Activated CD4-positive, alpha-beta T cell treated with anti-CD3 and anti-CD28 coated beads, Interleukin-2, Interleukin-4, amounts not matched to agents 100 ng/mL and 50 ng/mL, durations not matched to agents 16 hours and 8 hours (primary cell): ENCODE measurements at regions not wholly inside any gene's neighbourhood (a gene's known extent, or its start where the extent isn't known, plus 50 kb on each side); places are given as distances from the start of the nearest gene placed in this dataset.
"Not testable (repeated sequence)": the region's sequence is repeated elsewhere in the genome, so short reads cannot be mapped to it uniquely, and the experiment has no call there.

Experiments used
- DNase-seq: peaks from one replicate; pipeline ENCODE4 v3.0.0-alpha.2; 2020; ENCODE audit warnings: low spot score

DNA sequence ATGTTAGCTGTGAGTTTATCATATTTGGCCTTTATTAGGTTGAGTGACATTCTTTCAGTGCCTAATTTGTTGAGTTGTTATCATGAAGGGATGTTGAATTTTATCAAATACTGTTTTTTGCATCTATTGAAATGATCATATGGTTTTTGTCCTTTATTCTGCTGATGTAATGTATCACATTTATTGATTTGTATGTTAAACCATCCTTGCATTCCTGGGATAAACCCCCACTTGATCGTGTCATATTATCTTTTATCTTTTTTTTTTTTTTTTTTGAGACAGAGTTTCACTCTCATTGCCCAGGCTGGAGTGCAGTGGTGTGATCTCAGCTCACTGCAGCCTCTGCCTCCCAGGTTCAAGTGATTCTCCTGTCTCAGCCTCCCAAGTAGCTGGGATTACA, 51.9 kb upstream of the MFGE8 start:
- DNase-seq = not testable (repeated sequence)

DNA sequence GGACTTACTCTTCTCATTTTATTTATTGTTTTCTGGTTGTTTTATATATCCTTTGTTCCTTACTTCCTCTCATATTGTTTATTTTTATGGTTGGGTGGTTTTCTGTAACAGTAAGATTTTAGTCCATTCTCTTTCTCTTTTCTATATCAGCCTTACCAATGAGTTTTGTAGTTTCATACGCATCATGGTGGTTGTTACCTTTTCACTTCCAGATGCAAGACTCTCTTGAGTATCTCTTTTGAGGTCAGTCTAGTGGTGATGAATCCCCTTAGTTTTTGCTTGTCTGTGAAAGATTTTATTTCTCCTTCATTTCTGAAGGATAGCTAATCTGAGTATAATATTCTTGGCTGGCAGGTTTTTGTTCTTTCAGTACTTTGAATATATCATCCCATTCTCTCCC, 57.1 kb upstream of the MFGE8 start:
- DNase-seq = no peak

DNA sequence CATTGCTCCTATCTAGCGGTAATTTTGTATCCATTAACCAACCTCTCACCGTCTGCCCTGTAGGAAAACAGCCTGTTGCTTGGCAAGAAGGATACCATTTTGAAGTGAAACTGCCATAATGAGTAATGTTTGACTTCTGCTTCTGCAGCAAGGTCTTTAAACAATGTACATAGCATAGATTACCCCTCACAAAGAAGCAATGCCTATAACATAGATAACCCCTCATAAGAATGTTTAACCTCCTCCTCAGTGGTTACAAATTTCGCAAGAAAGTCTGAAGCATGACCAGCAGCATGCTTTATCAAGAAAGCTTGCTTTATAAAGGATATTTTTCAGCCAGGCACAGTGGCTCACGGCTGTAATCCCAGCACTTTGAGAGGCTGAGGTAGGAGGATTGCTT, 61.2 kb upstream of the MFGE8 start:
- no peak for DNase-seq

DNA sequence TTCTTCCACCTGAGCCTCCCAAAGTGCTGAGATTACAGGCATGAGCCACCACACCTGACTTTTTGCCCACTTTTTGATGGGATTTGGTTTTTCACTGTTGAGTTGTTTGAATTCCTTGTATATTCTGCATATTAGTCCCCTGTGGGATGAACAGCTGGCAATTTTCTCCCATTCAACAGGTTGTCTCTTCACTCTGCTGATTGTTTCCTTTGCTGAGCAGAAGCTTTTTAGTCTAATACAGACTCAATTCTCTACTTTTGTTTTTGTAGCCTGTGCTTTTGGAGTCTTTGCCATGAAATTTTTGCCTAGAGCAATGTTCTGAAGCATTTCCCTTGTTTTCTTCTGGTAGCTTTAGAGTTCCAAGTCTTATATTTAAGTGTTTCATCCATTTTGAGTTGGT, 62.7 kb upstream of the MFGE8 start:
- no peak for DNase-seq

DNA sequence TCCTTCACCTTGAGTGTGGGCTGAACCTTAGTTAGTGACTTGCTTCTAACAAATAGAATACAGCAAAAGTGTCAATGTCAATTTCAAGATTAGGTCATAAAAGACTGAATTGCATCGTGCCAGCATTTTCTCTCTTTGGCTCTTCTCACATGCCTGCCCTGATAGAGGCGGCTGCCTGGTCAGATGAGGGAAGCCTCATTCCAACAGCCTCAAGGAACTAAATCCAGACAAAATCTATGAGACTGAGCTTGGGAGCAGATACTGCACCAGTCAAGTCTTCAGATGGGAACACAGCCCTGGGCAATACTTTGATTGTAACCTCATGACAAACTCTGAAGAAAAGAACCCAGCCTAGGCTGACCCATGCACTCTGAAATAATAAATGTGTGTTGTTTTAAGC, 63.5 kb upstream of the MFGE8 start:
- DNase-seq = no peak

DNA sequence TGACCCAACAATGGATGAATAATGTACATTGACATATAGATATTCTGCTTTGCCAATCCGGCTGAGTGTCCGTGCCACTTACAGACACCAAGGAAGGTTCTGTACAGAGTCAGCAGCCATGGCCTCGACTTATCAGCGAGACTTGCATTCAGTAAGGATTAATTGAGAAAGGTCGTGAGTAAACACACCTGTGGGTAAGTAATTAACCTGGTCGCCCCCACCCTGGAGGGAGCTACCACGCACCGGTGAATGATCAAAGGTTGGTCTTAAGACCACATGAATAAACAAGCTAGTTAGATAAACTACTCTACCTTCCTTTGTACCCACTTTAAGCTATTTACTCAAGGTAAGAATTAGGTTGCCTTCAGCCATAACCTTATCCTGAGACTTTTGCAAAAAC, 66.5 kb upstream of the MFGE8 start:
- no peak for DNase-seq

DNA sequence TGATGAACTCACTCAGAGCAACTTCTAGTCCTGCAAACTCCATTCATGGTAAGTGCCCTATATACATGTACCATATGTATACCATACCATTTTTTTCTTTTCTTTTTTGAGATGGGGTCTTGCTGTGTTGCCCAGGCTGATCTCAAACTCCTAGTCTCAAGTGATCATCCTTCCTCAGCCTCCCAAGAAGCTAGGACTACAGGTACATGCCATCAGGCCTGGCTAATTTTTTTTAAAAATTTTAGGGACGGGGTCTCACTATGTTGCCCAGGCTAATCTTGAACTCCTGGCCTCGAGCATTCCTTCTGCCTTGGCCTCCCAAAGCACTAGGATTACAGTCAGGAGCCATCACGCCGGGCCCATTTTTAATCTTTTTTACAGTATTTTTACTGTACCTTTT, 67.3 kb upstream of the MFGE8 start:
- DNase-seq = no peak

DNA sequence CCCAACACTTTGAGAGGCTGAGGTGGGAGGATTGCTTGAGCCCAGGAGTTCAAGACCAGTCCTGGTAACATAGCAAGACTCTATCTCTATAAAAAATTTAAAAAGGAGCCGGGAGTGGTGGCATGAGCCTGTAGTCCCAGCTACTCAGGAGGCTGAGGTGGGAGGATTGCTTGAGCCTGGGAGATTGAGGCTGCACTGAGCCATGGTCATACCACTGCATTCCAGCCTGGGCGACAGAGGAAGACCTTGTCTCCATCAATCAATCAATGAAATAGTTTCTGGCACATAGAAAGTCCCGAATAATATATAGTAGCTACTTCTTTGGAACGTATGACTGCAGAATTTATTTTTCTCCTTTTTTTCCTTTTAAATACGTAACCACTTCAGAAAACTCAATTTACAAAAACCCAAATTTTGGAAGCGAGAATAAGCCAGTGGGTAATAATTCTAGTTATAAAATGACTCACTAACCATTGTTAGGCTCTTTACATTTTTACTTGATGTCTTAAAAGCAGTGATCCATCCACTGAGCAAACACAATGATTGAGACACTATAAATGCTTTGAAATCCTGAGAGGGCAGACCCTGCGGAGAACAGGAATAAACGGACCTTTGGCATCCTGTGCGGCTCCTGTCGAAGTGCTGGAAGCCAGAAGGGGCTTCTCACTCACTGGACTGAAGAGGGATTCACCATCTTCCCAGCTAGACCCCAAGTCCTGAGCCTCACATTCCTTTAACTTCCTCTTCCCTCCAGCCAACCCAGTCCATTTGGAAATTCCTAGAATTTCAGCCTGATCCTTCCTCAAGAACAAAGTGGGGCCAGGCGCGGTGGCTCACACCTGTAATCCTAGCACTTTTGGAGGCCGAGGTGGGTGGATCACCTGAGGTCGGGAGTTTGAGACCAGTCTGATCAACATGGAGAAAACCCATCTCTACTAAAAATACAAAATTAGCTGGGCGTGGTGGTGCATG, 68.4 kb upstream of the MFGE8 start:
- no peak for DNase-seq

DNA sequence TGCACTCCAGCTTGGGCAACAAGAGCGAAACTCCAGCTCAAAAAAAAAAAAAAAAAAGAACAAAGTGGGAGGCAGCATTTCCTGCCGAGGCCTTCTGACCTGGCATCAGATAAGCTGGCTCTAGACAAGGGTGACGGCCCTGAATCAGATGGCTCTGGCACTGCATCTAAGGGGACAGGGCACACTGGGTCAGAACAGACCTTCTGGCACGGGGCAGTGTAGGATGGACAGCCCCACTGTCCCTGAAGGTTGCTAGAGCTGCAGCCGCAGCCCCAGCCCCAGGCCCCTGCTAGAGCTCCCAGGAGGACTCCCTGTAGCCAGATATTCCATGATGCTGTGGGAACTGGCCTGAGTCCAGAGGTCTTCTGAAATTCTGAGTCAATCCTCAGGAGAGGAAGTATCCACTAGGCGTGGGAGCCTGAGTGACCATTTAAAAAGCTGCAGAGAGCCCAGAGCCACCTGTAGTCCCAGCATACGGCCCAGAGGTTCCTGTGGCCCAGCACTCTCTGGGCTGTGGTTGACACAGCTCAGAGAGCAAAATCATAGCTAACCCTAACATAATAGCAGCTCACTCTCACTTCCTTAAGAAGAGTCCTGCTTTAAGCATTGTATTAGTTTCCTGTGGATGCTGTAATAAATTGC, 69.2 kb upstream of the MFGE8 start:
- no peak for DNase-seq

DNA sequence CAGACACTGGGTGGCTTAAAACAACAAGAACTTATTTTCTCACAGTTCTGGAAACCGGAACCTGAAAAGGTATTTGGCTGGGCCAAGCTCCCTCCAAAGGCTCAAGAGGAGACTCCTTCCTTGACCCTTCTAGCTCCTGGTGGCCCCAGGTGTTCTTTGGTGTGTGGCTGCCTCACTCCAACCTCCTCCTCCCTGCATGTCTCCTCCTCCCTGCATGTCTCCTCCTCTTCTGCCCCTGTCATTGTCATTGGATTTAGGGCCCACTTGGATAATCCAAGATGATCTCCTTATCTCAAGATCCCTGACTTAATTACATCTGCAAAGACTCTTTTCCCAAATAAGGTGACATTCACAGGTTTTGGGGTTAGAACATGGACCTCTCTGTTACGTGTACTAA, 69.8 kb upstream of the MFGE8 start:
- DNase-seq = no peak

DNA sequence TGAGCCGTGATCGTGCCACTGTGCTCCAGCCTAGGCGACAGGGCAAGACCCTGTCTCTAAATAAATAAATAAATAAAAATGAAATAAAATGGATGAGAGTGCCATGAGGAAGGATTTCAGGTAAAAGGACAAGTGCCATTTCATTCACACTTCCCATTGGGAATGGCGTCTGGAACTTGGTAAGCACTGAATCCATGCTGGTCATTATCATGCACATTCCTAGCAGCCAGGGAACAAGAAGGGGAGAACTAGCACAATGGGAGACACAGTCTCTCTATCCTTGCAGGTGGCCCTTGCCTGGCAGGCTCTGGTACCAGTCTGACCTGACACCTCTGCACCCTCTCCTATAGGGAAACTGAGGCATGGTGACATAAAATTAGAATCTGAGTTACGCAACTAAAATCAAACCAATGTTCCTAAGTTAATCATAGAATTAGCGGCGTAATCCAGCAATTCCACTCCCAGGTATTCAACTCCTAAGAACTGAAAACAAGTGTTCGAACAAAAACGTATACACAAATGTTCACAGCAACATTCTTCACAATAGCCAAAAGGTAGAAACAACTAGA, 70.8 kb upstream of the MFGE8 start:
- DNase-seq = no peak

DNA sequence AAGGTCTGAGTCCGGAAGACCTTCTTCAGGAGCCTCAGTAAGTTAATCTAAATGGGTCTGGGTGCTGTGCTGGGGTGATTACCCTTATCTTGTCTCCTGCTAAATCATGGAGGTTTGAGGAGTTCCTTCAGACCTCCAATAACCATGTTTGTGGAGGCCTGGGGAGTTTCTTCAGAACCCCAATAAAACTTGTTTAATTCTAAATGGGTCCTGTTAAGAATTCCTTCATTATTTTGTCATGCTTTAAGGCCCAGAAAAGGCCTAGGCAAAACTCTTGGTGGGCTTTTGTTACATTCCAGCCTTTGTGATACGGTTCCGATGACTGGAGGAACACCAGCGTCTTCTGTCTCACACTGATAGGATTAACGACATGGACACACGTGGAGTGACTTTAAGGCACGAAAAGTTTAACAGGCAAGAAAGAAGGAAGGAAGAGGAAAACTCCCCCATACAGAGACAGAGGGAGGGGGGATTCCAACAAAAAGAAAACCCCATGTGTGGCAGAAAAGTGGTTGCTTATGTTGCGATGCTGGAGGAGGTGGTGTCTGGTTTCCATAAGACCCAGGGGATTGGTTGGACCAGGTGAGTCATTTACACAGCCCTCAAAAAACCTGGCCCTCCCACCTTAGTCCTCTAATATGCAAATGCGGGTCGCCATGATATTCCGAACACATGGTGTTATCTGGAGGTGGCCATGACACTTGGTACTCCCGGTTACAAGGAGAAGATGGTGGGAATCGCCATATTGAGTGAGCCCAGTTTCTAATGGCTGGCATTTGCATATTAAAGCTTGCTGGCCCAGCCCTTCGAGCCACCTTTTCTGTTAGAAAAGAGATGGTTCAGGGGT, 72.6 kb upstream of the MFGE8 start:
- DNase-seq = no peak

DNA sequence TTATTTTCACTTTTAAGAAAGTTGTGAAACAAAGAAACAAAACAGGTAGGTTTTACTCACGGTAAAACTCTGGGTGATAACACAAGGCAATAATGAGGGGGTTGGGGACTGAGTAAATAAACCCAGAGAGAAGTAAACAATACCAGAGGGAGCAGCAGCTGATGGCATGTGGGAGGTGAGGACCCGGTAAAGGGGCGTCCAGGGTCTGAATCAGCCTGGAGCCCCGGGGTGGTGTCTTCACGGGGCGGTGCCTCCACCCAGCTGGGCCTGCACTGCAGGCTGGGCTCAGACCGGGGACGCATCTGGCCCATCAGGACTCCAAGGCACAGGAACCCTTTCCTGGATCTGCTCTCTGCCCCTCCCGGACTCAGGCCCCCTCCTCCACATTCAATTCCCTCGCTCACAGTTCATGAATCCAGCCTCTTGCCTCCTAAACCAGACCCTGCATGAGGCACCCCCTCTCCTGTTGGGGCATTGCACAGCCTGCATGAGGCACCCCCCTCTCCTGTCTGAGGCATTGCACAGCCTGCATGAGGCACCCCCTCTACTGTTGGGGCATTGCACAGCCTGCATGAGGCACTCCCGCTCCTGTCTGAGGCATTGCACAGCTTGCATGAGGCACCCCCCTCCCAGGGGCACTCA, 73.9 kb upstream of the MFGE8 start:
- no peak for DNase-seq

DNA sequence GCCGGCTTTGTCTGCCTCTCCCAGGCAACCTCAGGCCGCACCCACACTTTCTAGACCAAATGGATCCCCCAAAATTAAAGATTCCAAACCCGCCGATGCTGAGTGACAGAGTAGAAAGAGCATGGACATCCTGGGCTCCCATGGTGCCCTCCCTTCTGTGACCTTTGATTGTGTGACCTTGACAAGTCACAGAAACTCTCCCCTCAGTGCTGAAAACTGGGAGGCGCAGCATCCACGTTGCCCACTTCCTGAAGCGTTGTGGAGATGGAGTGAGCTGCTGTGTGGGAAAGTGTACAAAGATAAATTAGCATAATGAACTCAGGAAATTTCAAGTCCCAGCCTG, 74.4 kb upstream of the MFGE8 start:
- no peak for DNase-seq

DNA sequence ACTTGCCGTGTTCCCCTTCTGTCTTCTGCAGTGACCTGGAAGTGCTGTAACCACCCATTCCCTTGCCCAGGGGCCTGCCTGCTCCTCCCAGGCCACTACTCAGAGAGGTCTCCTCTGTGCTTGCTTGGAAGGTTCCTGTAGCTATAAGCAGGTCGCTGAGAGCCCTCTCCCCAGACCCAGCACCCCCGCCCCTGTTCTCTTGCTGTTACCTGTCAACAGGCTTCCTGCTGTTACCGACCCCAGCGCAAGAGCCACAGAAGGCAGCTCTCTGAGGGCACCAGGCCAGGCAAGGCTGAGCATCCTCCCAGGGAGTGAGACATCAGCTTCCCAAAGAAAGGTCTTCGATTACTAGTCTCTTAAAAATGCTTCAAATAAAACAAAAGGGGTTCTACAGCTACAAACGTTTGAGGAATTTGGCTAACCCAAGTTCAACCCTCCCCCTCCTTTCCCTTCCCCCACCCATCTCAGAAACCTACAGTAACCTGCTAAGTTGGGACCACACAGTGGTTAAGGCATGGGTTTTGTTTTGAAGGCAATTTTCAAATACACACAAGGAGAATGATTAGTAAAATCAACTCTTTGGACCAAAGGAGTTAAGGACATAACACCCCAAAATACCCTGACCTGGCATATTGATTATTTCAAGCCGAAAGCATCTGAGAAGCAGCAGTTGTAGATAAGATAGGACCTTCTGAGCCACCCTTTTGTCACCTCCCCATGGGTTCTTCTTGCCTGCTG, 74.9 kb upstream of the MFGE8 start:
- DNase-seq = no peak

DNA sequence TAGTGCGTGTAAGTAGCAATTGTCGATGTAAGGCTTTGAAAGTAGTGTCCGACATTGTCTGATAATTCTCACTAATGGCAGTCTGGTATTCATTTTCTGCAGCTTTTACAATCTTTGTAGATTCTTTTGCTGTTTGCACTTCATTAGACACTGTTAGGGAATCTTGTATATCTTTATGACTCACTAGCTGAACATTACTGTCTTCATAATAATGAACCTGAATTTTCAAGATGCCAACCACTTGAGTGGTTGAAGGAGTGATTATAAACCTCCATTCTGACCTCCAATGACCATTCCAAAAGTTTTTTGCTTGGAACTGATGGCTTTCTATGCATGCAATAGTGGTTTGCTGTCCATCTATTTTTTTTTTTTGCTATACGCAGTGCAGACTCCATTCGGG, 76.4 kb upstream of the MFGE8 start:
- DNase-seq = no peak

DNA sequence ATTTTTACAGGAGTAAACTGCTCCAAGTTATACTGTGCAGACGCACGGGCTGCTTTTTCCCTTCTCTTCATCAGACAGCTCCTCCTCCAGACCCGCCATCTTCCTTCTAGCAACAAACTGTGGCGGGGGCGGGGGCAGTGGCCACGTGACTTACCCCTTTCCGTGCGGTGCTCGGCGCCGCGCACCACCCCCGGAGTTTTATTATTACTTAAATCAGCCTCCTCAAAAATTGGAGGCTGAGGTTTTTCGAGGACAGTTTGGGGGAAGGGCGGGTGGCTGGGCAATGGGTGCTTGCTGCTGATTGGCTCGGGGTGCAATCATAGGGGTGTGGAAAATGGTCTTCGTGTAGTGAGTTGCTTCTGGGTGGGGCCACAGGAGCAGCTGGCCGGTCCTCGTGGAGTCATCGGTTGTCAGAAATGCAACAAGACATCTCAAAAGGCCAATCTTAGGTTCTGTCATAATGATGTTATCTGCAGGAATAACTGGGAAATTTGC, 77.1 kb upstream of the MFGE8 start:
- no peak for DNase-seq

DNA sequence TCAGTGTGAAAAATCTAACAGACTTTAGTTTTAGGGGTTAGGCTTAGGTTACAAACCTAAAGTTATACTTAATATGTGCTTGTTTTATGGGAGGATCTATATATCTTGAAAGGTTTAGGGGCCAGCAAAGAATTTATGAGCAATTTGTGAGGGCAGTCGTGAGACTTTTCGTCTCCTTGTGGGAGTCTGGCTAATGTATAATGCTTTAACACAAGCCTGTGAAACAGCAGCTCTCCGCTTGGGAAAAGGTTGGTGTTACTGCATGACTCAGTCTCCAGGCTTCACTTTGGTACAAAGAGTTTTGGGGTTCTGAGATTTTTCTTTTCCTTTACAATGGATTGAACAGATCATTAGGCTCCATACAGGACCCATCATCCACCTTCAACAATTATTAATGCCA, 79.0 kb upstream of the MFGE8 start:
- no peak for DNase-seq

DNA sequence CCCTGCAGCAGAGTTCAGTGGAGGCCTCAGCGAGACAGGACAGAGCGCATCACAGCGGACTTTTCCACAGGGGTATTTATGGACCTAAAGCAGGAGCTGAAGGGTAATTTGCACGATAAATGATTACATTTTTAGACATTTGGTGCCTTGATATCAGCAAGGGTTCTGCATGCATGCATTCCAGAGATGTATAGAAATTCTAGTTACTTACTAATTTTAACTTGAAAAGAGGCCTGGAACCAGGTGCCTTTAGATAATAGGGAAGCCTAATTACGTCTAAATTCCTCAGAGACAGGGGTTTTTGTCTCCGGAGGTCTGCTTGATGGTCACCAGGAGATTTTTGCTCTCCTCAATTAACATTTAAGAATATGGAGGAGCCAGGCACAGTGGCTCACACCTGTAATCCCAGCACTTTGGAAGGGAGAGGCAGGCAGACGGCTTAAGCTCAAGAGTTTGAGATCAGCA, 79.8 kb upstream of the MFGE8 start:
- DNase-seq = no peak

DNA sequence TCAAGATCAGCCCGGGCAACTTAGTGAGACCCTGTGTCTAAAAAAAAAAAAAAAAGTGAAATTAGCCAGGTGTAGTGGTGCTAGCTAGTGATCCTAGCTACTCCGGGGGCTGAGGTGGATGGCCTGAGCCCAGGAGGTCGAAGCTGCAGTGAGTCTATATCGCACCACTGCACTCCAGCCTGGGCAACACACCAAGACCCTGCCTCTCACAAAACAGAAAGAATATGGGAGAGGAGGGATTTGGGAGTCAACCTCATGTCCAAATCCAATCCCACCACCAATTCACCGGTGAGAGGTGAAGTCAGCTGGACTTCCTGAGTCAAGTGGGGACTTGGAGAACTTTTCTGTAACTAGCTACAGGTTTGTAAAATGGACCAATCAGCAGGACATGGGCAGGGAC, 80.5 kb upstream of the MFGE8 start:
- DNase-seq = no peak

DNA sequence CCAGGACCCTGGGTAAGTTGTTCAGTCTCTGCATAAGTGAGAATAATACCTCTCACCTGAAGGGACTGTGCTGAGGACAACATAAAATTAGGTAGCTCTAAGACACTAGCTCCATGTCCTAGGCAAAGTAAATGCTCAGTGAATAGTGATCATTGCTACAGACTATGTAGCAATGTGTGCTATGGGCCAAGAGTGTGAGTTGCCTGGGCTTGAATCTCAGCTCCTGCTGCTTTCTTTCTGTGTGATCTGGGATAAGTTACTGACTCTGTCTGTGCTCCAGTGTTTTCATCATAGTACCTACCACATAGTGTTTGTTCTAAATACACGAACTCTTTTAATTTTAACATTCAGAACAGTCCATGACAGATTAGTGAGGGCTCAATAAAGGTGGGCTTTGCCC, 81.1 kb upstream of the MFGE8 start:
- no peak for DNase-seq
